Common myeloid progenitor, CD34-positive (primary cell): ENCODE measurements at regions not wholly inside any gene's neighbourhood (a gene's known extent, or its start where the extent isn't known, plus 50 kb on each side); places are given as distances from the start of the nearest gene placed in this dataset.
A peak's percentile ranks its signal among the peaks of the same experiment; 100 is the strongest.

Experiments
- CTCF ChIA-PET: fragments of 350-600 bp; sonication (Branson Sonifier 250); formaldehyde crosslinking; loops from one replicate; lab custom pipeline; 2021; ENCODE audit warnings: antibody characterized with exemption; lab: Charles Lee
- POLR2A ChIA-PET: fragments of 350-600 bp; sonication (Branson Sonifier 250); formaldehyde crosslinking; loops from one replicate; lab custom pipeline; 2021; ENCODE audit warnings: antibody characterized with exemption; lab: Charles Lee
- DNase-seq, 3 donors: peaks; one replicate each; pipeline versions ENCODE4 v3.0.0 to v3.0.0-alpha.2; 2013
- H3K27ac ChIP-seq, 2 experiments: 1 replicate in 1 of 2; 2 replicates in 1 of 2; pipeline ENCODE4 v1.7.0; 2013; ENCODE audit warnings: inconsistent platforms in 2 of 2, low read length in 2 of 2, mild to moderate bottlenecking in 2 of 2, low read depth in 1 of 2, moderate library complexity in 1 of 2; ENCODE audit not compliant: severe bottlenecking in 2 of 2, insufficient read depth in 1 of 2, poor library complexity in 1 of 2
- H3K27me3 ChIP-seq, 5 experiments: replicated peaks in 2 of 5; 1 replicate in 3 of 5; 2 replicates in 2 of 5; pipeline versions ENCODE4 v1.6.1 to v1.7.0; 2013; ENCODE audit warnings: low read length in 4 of 5, mild to moderate bottlenecking in 2 of 5, moderate library complexity in 2 of 5, inconsistent platforms in 1 of 5; ENCODE audit not compliant: insufficient read depth in 5 of 5, control insufficient read depth in 4 of 5
- H3K36me3 ChIP-seq, 4 experiments: 1 replicate in 2 of 4; 2 replicates in 2 of 4; pipeline versions ENCODE4 v1.6.1 to v1.7.0; 2013; ENCODE audit warnings: low read length in 3 of 4, control low read depth in 1 of 4, mild to moderate bottlenecking in 1 of 4; ENCODE audit not compliant: control insufficient read depth in 4 of 4, insufficient read depth in 4 of 4
- H3K4me1 ChIP-seq, 4 experiments: 1 replicate in 3 of 4; 2 replicates in 1 of 4; pipeline versions ENCODE4 v1.6.1 to v1.7.1; 2013; ENCODE audit warnings: low read length in 3 of 4, mild to moderate bottlenecking in 3 of 4, control low read depth in 1 of 4, inconsistent platforms in 1 of 4, moderate library complexity in 1 of 4; ENCODE audit not compliant: control insufficient read depth in 4 of 4, insufficient read depth in 4 of 4; ENCODE audit errors: control extremely low read depth in 1 of 4
- H3K4me3 ChIP-seq, 7 experiments: 1 replicate in 4 of 7; 2 replicates in 3 of 7; pipeline versions ENCODE4 v1.5.1 to v1.7.0; 2013; ENCODE audit warnings: mild to moderate bottlenecking in 7 of 7, low read length in 6 of 7, moderate library complexity in 6 of 7, inconsistent platforms in 2 of 7, low read depth in 2 of 7, control low read depth in 1 of 7; ENCODE audit not compliant: insufficient read depth in 4 of 7, control insufficient read depth in 1 of 7; ENCODE audit errors: extremely low read depth in 1 of 7
- H3K9me3 ChIP-seq, 5 experiments: 1 replicate in 4 of 5; 2 replicates in 1 of 5; pipeline versions ENCODE4 v1.6.1 to v1.7.1; 2013; ENCODE audit warnings: low read length in 4 of 5, mild to moderate bottlenecking in 2 of 5, inconsistent platforms in 1 of 5, low read depth in 1 of 5, moderate library complexity in 1 of 5; ENCODE audit not compliant: control insufficient read depth in 4 of 5, insufficient read depth in 2 of 5; ENCODE audit errors: control extremely low read depth in 1 of 5
- WGBS: methylation state at CpG from one replicate; pipeline ENCODE4 v1.1.5; 2013; ENCODE audit not compliant: insufficient coverage; 5-methylcytosine and 5-hydroxymethylcytosine counted together

DNA sequence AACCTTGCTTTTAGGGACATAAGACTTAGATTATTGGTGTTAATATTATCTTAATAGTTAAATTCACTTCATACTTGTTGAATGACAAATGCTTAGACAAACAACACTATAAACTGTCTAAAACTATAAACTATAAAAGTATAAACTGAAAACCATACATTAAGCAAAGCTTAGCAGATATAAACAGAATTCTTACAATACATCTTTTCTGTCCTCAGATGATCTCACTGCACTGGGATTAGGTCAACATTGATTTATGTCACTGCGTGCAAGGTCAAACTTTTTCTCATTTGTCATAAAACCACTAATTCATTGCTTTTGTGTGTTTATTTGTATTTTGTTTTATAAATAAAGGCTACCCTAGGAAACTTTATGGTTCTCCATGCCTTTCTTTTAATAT lies 1491.8 kb downstream of the NCAM2 start:
- peaks cover 0 to 2% (median 0%) of the 10 kb centered on the region in 5 experiments for H3K9me3 ChIP-seq
- H3K27ac ChIP-seq = no peak overlapping the region
- DNase-seq = no peak
- POLR2A ChIA-PET = no interaction called here
- no peak overlapping the region for H3K4me3 ChIP-seq
- no peaks in the 10 kb centered on the region for H3K4me1 ChIP-seq
- H3K36me3 ChIP-seq = no peaks in the 10 kb centered on the region
- CTCF ChIA-PET = interaction anchor here (1.1 kb wide), 1 partner anchor 8 kb away, joined by 3 read pairs; no protein-coding TSS in a partner anchor
- no CpG with 5 or more reads among the region's 1 CpG for WGBS
- H3K27me3 ChIP-seq = no peaks in the 10 kb centered on the region

DNA sequence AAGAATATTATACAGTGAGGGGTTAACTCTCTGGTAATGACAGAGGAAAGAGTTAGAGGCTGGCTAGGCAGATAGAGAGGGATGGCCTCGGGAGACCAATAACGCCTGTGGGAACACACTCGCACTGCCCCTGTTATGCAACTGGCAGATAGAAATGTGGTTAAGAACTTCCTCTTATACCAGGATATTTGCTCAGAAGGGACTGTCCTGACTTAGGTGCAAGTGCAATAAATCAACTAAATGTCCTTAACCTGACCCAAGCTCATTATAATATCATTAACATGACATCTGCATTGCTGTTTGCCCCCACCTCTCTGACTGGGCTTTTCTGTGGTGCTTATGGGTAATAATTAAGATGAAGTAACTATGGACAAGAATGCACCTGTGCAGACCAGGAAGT lies 1518.0 kb downstream of the NCAM2 start:
- peaks cover 0 to 5% (median 0%) of the 10 kb centered on the region in 5 experiments for H3K9me3 ChIP-seq
- 15% methylated on average over 3 of the region's 3 CpGs for WGBS
- peak overlapping the region in 1 of 2 experiments; percentile 67 for H3K27ac ChIP-seq
- H3K27me3 ChIP-seq = no peaks in the 10 kb centered on the region
- H3K36me3 ChIP-seq = no peaks in the 10 kb centered on the region
- peak; percentile 78 to 96 (median 92) for DNase-seq
- POLR2A ChIA-PET = no interaction called here
- CTCF ChIA-PET = no interaction called here
- H3K4me3 ChIP-seq = no peak overlapping the region
- H3K4me1 ChIP-seq = peaks cover 0 to 16% (median 7%) of the 10 kb centered on the region in 4 experiments

DNA sequence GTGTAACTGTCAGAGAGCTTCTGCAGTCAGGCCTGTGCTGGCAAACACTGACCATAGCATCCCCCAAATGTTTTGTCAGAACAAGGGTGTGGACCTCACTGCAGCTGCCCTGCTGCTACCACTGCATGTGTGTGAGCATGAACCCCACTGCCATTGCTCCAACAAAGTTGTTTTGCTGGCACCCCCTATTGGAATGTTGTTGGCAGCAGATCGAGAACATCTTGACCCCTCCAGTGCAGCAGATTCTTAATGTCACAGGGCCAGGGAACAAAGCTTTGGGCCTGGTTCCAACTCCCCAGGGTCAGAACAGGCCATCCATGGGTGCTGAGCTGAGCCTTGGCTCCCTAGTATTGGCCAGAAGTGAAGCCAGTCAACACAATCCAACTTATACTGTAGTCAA lies 1537.4 kb downstream of the NCAM2 start:
- ChIA-PET POLR2A (no interaction called here), CTCF (no interaction called here)
- peaks cover 0 to 24% (median 0%) of the 10 kb centered on the region in 5 experiments for H3K9me3 ChIP-seq
- H3K27ac ChIP-seq = no peak overlapping the region
- H3K4me3 ChIP-seq = no peak overlapping the region
- no peaks in the 10 kb centered on the region for H3K27me3 ChIP-seq
- WGBS = 91% methylated on average over 1 of the region's 1 CpG
- no peaks in the 10 kb centered on the region for H3K36me3 ChIP-seq
- no peaks in the 10 kb centered on the region for H3K4me1 ChIP-seq
- no peak for DNase-seq

DNA sequence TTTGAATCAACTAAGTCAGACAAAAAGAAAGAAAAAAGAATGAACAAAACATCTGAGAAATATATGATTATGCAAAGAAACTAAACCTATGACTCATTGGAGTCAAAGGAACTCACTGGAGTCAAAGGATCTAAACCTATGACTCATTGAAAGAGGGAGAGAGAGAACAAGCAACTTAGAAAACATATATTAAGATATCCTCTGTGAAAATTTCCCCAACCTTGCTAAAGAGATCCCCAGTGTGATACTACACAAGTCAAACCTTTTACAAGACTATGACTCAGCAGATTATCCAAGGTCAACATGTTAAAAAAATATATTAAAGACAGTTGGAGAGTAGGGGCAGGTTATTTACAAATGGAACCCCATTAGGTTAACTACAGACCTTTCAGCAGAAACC lies 1538.3 kb downstream of the NCAM2 start:
- Histone ChIP-seq H3K4me1 (no peaks in the 10 kb centered on the region), H3K9me3 (peaks cover 0 to 29% (median 0%) of the 10 kb centered on the region in 5 experiments), H3K4me3 (no peak overlapping the region), H3K27ac (no peak overlapping the region), H3K36me3 (no peaks in the 10 kb centered on the region), H3K27me3 (no peaks in the 10 kb centered on the region)
- peak in 2 of 3 donors; percentile 23 to 42 for DNase-seq
- ChIA-PET POLR2A (no interaction called here), CTCF (no interaction called here)

DNA sequence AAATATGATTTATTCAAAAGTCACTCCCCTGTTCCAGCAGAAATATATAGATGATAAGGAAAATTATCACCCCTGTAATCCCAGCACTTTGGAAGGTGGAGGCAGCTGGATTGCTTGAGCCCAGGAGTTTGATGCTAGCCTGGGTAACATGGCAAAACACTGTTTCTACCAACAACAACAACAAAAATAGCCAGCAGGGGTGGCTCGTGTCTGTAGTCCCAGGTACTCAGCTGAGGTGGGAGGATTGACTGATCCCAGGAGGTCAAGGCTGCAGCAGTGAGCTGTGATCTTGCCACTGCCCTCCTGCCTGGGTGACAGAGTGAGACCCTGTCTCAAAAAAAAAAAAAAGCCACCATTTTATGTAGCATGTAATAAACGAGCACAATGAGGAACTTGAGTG lies 1546.5 kb downstream of the NCAM2 start:
- 100% methylated on average over 1 of the region's 2 CpGs for WGBS
- Histone ChIP-seq H3K4me1 (no peaks in the 10 kb centered on the region), H3K27me3 (no peaks in the 10 kb centered on the region), H3K27ac (no peak overlapping the region), H3K4me3 (no peak overlapping the region), H3K9me3 (peaks cover 0 to 11% (median under 1%) of the 10 kb centered on the region in 5 experiments), H3K36me3 (no peaks in the 10 kb centered on the region)
- DNase-seq = no peak
- CTCF ChIA-PET = no interaction called here
- POLR2A ChIA-PET = no interaction called here

DNA sequence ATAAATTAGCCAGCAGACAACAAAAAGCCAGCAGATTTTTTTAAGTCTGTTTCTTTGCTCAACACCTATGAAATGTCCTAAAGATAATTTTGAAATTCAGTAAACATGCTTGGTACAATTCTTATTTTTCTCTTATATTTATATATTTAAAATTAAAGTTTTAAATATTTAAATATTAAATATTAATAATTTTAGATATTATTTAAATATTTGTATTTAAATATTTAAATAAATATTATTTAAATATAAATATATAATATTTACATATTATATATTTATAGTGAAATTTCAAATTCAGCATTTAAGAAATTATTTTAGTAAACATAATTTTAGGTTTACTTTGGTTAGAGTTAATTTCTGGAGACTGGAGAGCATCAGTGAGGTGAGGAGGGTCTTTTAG lies 1554.2 kb downstream of the NCAM2 start:
- no peaks in the 10 kb centered on the region for H3K27me3 ChIP-seq
- no peaks in the 10 kb centered on the region for H3K4me1 ChIP-seq
- CTCF ChIA-PET = no interaction called here
- H3K27ac ChIP-seq = no peak overlapping the region
- H3K9me3 ChIP-seq = no peaks in the 10 kb centered on the region
- no peak overlapping the region for H3K4me3 ChIP-seq
- H3K36me3 ChIP-seq = no peaks in the 10 kb centered on the region
- no peak for DNase-seq
- POLR2A ChIA-PET = no interaction called here

DNA sequence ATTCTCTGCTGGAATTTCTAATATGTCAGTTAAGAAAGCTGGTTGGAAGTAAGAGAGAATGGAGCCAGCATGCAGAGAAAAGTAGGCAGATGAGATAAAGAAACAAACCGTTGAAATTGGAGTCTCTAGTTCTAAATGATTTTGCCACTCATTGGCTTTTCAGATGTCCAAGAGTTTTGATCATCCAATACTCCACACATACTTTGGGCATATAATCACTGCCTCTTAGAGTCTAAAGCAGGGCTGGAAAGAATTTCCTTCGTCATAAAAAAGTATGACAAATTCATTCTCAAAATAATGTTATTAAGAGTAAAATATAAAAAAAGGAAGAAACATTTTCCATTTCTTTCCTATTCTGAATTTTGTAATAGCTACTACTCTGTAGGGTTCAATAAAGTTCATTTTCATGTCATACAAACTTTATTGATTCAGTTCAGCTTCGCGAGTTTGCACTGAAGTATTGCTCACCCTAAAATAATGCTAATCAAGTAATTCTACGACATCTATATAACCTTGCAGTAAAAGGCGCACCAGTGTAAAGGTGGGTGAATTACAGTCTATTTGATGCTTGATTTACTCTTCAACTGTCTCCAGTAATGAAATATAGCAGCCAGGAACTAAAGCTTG lies 1556.6 kb downstream of the NCAM2 start:
- 93% methylated on average over 4 of the region's 6 CpGs for WGBS
- H3K9me3 ChIP-seq = no peaks in the 10 kb centered on the region
- H3K36me3 ChIP-seq = no peaks in the 10 kb centered on the region
- no peak overlapping the region for H3K27ac ChIP-seq
- ChIA-PET CTCF (interaction anchor here (1.0 kb wide), 1 partner anchor 9 kb away, joined by 3 read pairs; no protein-coding TSS in a partner anchor), POLR2A (interaction anchor here (0.6 kb wide), 1 partner anchor 437 kb away, joined by 4 read pairs; no protein-coding TSS in a partner anchor)
- H3K27me3 ChIP-seq = no peaks in the 10 kb centered on the region
- no peak overlapping the region for H3K4me3 ChIP-seq
- no peaks in the 10 kb centered on the region for H3K4me1 ChIP-seq
- DNase-seq = no peak
